HCEC 1CT (cell line): ENCODE measurements at regions not wholly inside any gene's neighbourhood (a gene's known extent, or its start where the extent isn't known, plus 50 kb on each side); places are given as distances from the start of the nearest gene placed in this dataset.

ENCODE experiments used
- DNase-seq: peaks from one replicate; pipeline ENCODE4 v3.0.0-alpha.2; 2017

DNA sequence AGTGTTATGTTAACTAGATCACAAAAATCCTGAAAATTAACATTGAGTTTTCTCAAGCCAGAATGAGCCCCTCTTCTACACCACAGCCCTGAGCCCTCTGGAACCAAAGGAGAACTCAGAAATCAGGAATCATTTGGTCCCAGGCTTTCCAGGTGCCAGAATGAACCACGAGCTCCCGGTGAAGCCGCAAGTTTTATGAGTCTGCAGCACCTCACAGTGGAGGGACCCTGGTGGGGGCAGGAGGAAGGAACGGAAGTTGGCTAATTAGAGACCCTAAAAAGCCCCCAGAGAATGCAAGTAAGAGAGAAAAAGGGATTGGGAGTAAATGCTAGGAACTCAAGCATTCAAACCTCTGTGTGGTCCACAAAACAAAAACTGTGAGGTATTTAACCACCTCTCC is 52.9 kb upstream of the BCL2L14 start:
- no peak for DNase-seq

DNA sequence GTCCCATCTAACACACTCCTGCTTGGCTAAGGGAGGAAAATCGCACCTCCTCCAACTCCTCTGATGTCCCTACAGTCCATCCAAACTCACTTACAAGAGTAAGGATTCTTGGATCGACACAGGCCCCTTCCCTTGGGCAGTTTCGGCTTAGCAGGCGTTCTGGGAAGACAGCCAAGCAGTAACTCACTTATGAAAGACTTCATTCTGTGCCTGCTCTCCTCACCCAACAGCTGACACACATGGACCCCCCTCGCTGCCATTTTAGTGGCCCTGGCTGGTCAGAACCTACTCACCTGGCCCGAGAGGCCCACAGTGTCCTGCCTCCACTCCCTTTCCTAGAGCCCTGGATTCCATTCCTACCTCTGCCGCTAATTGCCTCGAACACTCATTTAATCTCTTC is 52.3 kb upstream of the BCL2L14 start:
- no peak for DNase-seq

DNA sequence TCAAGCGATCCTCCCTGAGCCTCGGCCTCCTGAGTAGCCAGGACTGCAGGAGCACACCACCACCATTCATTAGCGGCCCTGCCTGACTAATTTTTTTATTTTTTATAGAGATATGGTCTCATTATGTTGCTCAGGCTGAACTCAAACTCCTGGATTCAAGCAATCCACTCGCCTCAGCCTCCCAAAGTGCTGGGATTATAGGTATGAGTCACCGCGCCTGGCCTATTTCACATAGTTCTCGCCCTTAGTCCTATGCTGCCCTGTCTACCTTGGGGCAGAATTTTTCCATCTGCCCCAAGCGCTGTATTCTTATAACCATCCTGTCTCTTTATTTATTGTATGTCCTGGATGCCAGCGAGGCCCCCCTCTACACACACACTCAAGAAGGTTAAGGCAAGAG is 50.9 kb upstream of the BCL2L14 start:
- no peak for DNase-seq

DNA sequence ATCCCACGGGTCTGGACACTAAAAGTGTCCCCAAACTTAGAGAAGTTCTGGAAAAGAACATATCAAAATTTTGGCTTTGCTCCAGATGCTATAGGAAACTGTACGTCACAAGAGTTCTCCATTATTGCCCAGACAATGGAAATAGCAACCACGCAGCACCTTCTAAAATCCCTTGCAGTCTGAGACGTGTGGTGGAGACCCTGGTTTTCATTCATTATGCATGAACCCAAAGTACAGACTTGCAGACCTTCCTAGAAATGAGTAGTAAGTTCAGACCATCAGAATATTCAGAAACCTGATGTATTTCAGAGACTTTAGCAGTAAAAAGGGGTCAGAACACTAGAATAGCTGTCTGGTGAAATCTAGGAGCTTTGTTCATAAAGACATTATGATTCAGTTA is 50.0 kb upstream of the BCL2L14 start:
- no peak for DNase-seq
